LNCAP (cell line): ENCODE measurements at regions not wholly inside any gene's neighbourhood (a gene's known extent, or its start where the extent isn't known, plus 50 kb on each side); places are given as distances from the start of the nearest gene placed in this dataset.

Experiments used
- CTCF ChIP-seq: fragments of 450-650 bp; IDR thresholded peaks from 2 replicates; pipeline ENCODE4 v1.5.1; 2017; ENCODE audit warnings: mild to moderate bottlenecking

- no peak for TF ChIP-seq CTCF
Measured at GRCh38 chr21:38917043-38917774, 111.5 kb downstream of the ETS2 start.

- no peak for TF ChIP-seq CTCF
Measured at GRCh38 chr21:38916214-38916964, 110.7 kb downstream of the ETS2 start.

GRCh38 chr21:38915546-38915945 is 109.8 kb downstream of the ETS2 start:
- no peak for TF ChIP-seq CTCF

- TF ChIP-seq CTCF = no peak
Measured at GRCh38 chr21:38914528-38915293, 109.0 kb downstream of the ETS2 start.

- no peak for TF ChIP-seq CTCF
Measured at GRCh38 chr21:38913893-38914527, 108.3 kb downstream of the ETS2 start.

GRCh38 chr21:38913120-38913892 is 107.6 kb downstream of the ETS2 start:
- TF ChIP-seq CTCF = no peak

GRCh38 chr21:38912789-38913119 is 107.0 kb downstream of the ETS2 start:
- TF ChIP-seq CTCF = no peak
